IMR-90 (cell line): ENCODE measurements at regions not wholly inside any gene's neighbourhood (a gene's known extent, or its start where the extent isn't known, plus 50 kb on each side); places are given as distances from the start of the nearest gene placed in this dataset.

Source experiments
- ATAC-seq: fragments of 200-7000 bp; cut with Tn5 transposase; 2 replicates; pipeline ENCODE4 v1.9.1; 2020; ENCODE audit warnings: low read depth, mild to moderate bottlenecking, moderate library complexity
- BruUV-seq: library from RNA; stranded (reverse); fragments of 400-500 nt; replicated peaks from 2 replicates; lab custom pipeline; 2021; lab: Mats Ljungman, UMichigan
- CTCF ChIA-PET: fragments of 300-600 bp; formaldehyde crosslinking; extraction: SDS; loops from one replicate; lab custom pipeline; 2021; ENCODE audit warnings: antibody characterized with exemption; lab: Yijun Ruan, JAX
- POLR2A ChIA-PET: fragments of 300-600 bp; sonication (Branson Sonifier 250); formaldehyde crosslinking; loops from one replicate; lab custom pipeline; 2022; ENCODE audit warnings: antibody characterized with exemption; ENCODE audit not compliant: unreplicated experiment; lab: Charles Lee
- DNase-seq: peaks from one replicate; pipeline ENCODE4 v3.0.0; 2013
- H2AFZ ChIP-seq: replicated peaks from 2 replicates; pipeline ENCODE3; 2013; ENCODE audit warnings: low read length, mild to moderate bottlenecking; ENCODE audit not compliant: poor library complexity
- H2AK5ac ChIP-seq: 2 replicates; pipeline ENCODE4 v1.6.1; 2013; ENCODE audit warnings: low read depth, low read length, inconsistent platforms
- H2AK9ac ChIP-seq: replicated peaks from 2 replicates; pipeline ENCODE3; 2013; ENCODE audit warnings: mild to moderate bottlenecking, low read depth, low read length, moderate library complexity; ENCODE audit not compliant: poor library complexity
- H2BK120ac ChIP-seq: 2 replicates; pipeline ENCODE4 v1.6.1; 2013; ENCODE audit warnings: low read depth, low read length, inconsistent platforms
- H2BK15ac ChIP-seq: 3 replicates; pipeline ENCODE4 v1.6.1; 2013; ENCODE audit warnings: low read depth, low read length, inconsistent platforms
- H2BK20ac ChIP-seq: 2 replicates; pipeline ENCODE4 v1.6.1; 2013; ENCODE audit warnings: low read depth, mild to moderate bottlenecking, inconsistent platforms, low read length, moderate library complexity
- H2BK5ac ChIP-seq: 2 replicates; pipeline ENCODE4 v1.6.1; 2013; ENCODE audit warnings: mild to moderate bottlenecking, low read depth, low read length, inconsistent platforms; ENCODE audit not compliant: poor library complexity, severe bottlenecking
- H3K14ac ChIP-seq: replicated peaks from 2 replicates; pipeline ENCODE4 v1.6.1; 2013; ENCODE audit warnings: low read depth, low read length, inconsistent platforms
- H3K18ac ChIP-seq: 2 replicates; pipeline ENCODE4 v1.6.1; 2013; ENCODE audit warnings: low read depth, low read length, control low read depth
- H3K23ac ChIP-seq: 2 replicates; pipeline ENCODE4 v1.6.1; 2013; ENCODE audit warnings: low read depth, low read length, inconsistent platforms
- H3K27ac ChIP-seq: 2 replicates; pipeline ENCODE4 v1.5.1; 2013; ENCODE audit warnings: mild to moderate bottlenecking, control low read depth, low read length; ENCODE audit not compliant: insufficient read depth
- H3K27me3 ChIP-seq: 2 replicates; pipeline ENCODE4 v1.6.1; 2013; ENCODE audit warnings: low read length; ENCODE audit not compliant: control insufficient read depth, insufficient read depth
- H3K36me3 ChIP-seq: 2 replicates; pipeline ENCODE4 v1.6.1; 2013; ENCODE audit warnings: low read length, mixed read lengths; ENCODE audit not compliant: control insufficient read depth, insufficient read depth
- H3K4ac ChIP-seq: 2 replicates; pipeline ENCODE4 v1.6.1; 2013; ENCODE audit warnings: low read depth, low read length, inconsistent platforms
- H3K4me1 ChIP-seq: 2 replicates; pipeline ENCODE4 v1.6.1; 2013; ENCODE audit warnings: low read length, mixed read lengths; ENCODE audit not compliant: control insufficient read depth, insufficient read depth
- H3K4me2 ChIP-seq: 2 replicates; pipeline ENCODE4 v1.6.1; 2013; ENCODE audit warnings: low read depth, mild to moderate bottlenecking, control low read depth, low read length, moderate library complexity
- H3K4me3 ChIP-seq: 2 replicates; pipeline ENCODE4 v1.5.1; 2013; ENCODE audit warnings: low read depth, mild to moderate bottlenecking, control low read depth, low read length, moderate library complexity; ENCODE audit not compliant: insufficient read depth
- H3K56ac ChIP-seq: 2 replicates; pipeline ENCODE4 v1.6.1; 2013; ENCODE audit warnings: low read length, inconsistent platforms; ENCODE audit not compliant: insufficient read depth; ENCODE audit errors: extremely low read depth
- H3K79me1 ChIP-seq, 2 experiments: 2 replicates each; pipeline ENCODE4 v1.6.1; 2013; ENCODE audit warnings: low read length in 2 of 2, inconsistent platforms in 1 of 2, low read depth in 1 of 2
- H3K9ac ChIP-seq: 2 replicates; pipeline ENCODE4 v1.6.1; 2013; ENCODE audit warnings: low read depth, low read length, control low read depth
- H3K9me1 ChIP-seq: 2 replicates; pipeline ENCODE4 v1.6.1; 2013; ENCODE audit warnings: low read length, inconsistent platforms; ENCODE audit not compliant: insufficient read depth
- H3K9me3 ChIP-seq: 2 replicates; pipeline ENCODE4 v1.6.1; 2013; ENCODE audit warnings: low read length; ENCODE audit not compliant: control insufficient read depth, insufficient read depth
- H4K20me1 ChIP-seq: 2 replicates; pipeline ENCODE4 v1.6.1; 2013; ENCODE audit warnings: low read length, inconsistent platforms; ENCODE audit not compliant: insufficient read depth
- H4K5ac ChIP-seq: 2 replicates; pipeline ENCODE4 v1.6.1; 2013; ENCODE audit warnings: mild to moderate bottlenecking, low read depth, low read length, control low read depth
- H4K8ac ChIP-seq, 2 experiments: 2 replicates each; pipeline ENCODE4 v1.6.1; 2013; ENCODE audit warnings: low read depth in 2 of 2, low read length in 2 of 2, control low read depth in 1 of 2, inconsistent platforms in 1 of 2
- H4K91ac ChIP-seq: 2 replicates; pipeline ENCODE4 v1.6.1; 2013; ENCODE audit warnings: low read depth, low read length, inconsistent platforms; ENCODE audit not compliant: insufficient read depth
- BHLHE40 ChIP-seq: fragments of 150-350 bp; IDR thresholded peaks from 2 replicates; pipeline ENCODE4 v1.6.1; 2016; ENCODE audit warnings: mild to moderate bottlenecking, low read depth, low read length
- CEBPB ChIP-seq: IDR thresholded peaks from 2 replicates; pipeline ENCODE4 v1.6.1; 2012; ENCODE audit warnings: low read depth, low read length, improper control_type of control experiment
- CHD1 ChIP-seq: IDR thresholded peaks from 2 replicates; pipeline ENCODE4 v1.6.1; 2012; ENCODE audit warnings: low read depth, low read length, improper control_type of control experiment
- FOS ChIP-seq: fragments of 150-350 bp; IDR thresholded peaks from 2 replicates; pipeline ENCODE4 v1.6.1; 2016; ENCODE audit warnings: low read depth, low read length
- MAFK ChIP-seq: IDR thresholded peaks from 2 replicates; pipeline ENCODE4 v1.6.1; 2012; ENCODE audit warnings: low read depth, low read length, improper control_type of control experiment
- MAZ ChIP-seq: IDR thresholded peaks from 2 replicates; pipeline ENCODE4 v1.6.1; 2012; ENCODE audit warnings: low read depth, mild to moderate bottlenecking, low read length, improper control_type of control experiment, moderate library complexity, borderline replicate concordance
- MXI1 ChIP-seq: IDR thresholded peaks from 2 replicates; pipeline ENCODE4 v1.6.1; 2012; ENCODE audit warnings: low read depth, mild to moderate bottlenecking, low read length, moderate library complexity, borderline replicate concordance
- NFE2L2 ChIP-seq: fragments of 150-350 bp; IDR thresholded peaks from 2 replicates; pipeline ENCODE4 v1.6.1; 2016; ENCODE audit warnings: low read depth, mild to moderate bottlenecking, low read length
- POLR2A ChIP-seq: IDR thresholded peaks from 2 replicates; pipeline ENCODE4 v1.6.1; 2012; ENCODE audit warnings: mild to moderate bottlenecking, low read depth, low read length
- RAD21 ChIP-seq: IDR thresholded peaks from 2 replicates; pipeline ENCODE4 v1.6.1; 2012; ENCODE audit warnings: low read length, improper control_type of control experiment
- RCOR1 ChIP-seq: IDR thresholded peaks from 2 replicates; pipeline ENCODE4 v1.6.1; 2012; ENCODE audit warnings: mild to moderate bottlenecking, low read length, improper control_type of control experiment; ENCODE audit not compliant: insufficient replicate concordance
- RFX5 ChIP-seq: IDR thresholded peaks from 2 replicates; pipeline ENCODE4 v1.8.0; 2012; ENCODE audit warnings: low read depth, mild to moderate bottlenecking, low read length, moderate library complexity
- SMC3 ChIP-seq: fragments of 150-350 bp; IDR thresholded peaks from 2 replicates; pipeline ENCODE4 v1.6.1; 2016; ENCODE audit warnings: low read depth, mild to moderate bottlenecking, antibody characterized with exemption, low read length, moderate library complexity
- WGBS, 2 experiments: methylation state at CpG; one replicate each; pipeline versions ENCODE4 v1.1.5 to v1.1.7; 2013; ENCODE audit warnings: missing lambda C conversion rate in 2 of 2; ENCODE audit not compliant: insufficient read length in 1 of 2; ENCODE audit errors: extremely low coverage in 2 of 2; 5-methylcytosine and 5-hydroxymethylcytosine counted together
- dilution Hi-C: fragments of 300-500 bp; cut with HindIII; formaldehyde crosslinking; loops from one replicate; pipeline ENCODE4 v1.14.3; 2018; ENCODE audit warnings: low sequenced_read_pairs; ENCODE audit not compliant: unreplicated experiment
- in situ Hi-C: fragments of 300-500 bp; cut with MboI; formaldehyde crosslinking; loops from 3 replicates; pipeline ENCODE4 v1.14.3; 2019; ENCODE audit warnings: low sequenced_read_pairs, inconsistent platforms, mixed read lengths
- intact Hi-C: fragments of 100-400 bp; cut with micrococcal nuclease; formaldehyde crosslinking; loops from 2 replicates; pipeline ENCODE4 v1.10.0; 2022
- TF ChIP-seq, protein P1 (sequence below): fragments of 150-350 bp; IDR thresholded peaks from 2 replicates; pipeline ENCODE4 v1.6.1; 2016; ENCODE audit warnings: low read depth, mild to moderate bottlenecking, low read length, moderate library complexity, borderline replicate concordance
- TF ChIP-seq, protein P2 (sequence below): conservative IDR thresholded peaks from 2 replicates; pipeline ENCODE4 v1.5.1; 2012; ENCODE audit warnings: mild to moderate bottlenecking, low read depth, low read length, improper control_type of control experiment
- TF ChIP-seq, protein P3 (sequence below): fragments of 150-350 bp; IDR thresholded peaks from 2 replicates; pipeline ENCODE4 v1.6.1; 2017; ENCODE audit warnings: mild to moderate bottlenecking, antibody characterized with exemption, low read length, low read depth

DNA sequence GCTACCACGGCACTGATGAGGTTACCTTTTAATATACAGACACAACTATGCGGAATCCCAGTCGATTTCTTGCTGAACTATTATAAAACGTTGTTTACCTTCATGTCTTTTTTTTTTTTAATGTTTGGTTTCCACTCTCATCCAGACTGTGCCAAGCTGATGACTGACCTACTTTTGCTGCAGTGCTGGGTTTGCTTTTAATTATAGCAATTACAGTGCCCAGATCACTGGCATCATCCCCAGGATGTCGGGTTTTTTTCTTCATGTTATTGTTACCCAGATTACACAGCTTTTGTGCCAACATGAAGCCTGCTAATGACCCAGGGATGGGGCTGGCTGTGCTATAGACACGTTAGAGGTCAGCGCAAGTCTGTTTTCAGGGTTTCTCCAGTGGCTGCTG, 294.0 kb upstream of the ATP10A start:
- Histone ChIP-seq H4K91ac (no peak overlapping the region), H2BK120ac (no peak overlapping the region), H3K9ac (no peak overlapping the region), H2AFZ (no peak overlapping the region), H3K36me3 (no peaks in the 10 kb centered on the region), H2BK20ac (no peak overlapping the region), H2BK15ac (no peak overlapping the region), H3K4me1 (no peaks in the 10 kb centered on the region), H2BK5ac (no peak overlapping the region), H2AK9ac (no peak overlapping the region), H3K14ac (no peak overlapping the region), H3K56ac (no peak overlapping the region), H3K27ac (no peak overlapping the region), H3K4ac (no peak overlapping the region), H3K18ac (no peak overlapping the region), H3K9me3 (no peaks in the 10 kb centered on the region), H3K27me3 (no peaks in the 10 kb centered on the region), H3K79me1 (no peaks in the 10 kb centered on the region), H2AK5ac (no peak overlapping the region), H3K4me3 (no peak overlapping the region), H4K5ac (no peak overlapping the region), H3K23ac (no peak overlapping the region), H4K20me1 (no peaks in the 10 kb centered on the region), H4K8ac (no peak overlapping the region), H3K4me2 (no peak overlapping the region), H3K9me1 (no peaks in the 10 kb centered on the region)
- ChIA-PET POLR2A (interaction anchor here (0.7 kb wide), 1 partner anchor 17 kb away, joined by 3 read pairs; no protein-coding TSS in a partner anchor), CTCF (no interaction called here)
- WGBS, 2 experiments = no CpG with 5 or more reads among the region's 7 CpGs
- intact Hi-C loops (no loop called here), in situ Hi-C loops (no loop called here), dilution Hi-C loops (no loop called here)
- DNase-seq (no peak), ATAC-seq (no peak)
- no TSS peak for BruUV-seq
- TF ChIP-seq, protein P1, sequence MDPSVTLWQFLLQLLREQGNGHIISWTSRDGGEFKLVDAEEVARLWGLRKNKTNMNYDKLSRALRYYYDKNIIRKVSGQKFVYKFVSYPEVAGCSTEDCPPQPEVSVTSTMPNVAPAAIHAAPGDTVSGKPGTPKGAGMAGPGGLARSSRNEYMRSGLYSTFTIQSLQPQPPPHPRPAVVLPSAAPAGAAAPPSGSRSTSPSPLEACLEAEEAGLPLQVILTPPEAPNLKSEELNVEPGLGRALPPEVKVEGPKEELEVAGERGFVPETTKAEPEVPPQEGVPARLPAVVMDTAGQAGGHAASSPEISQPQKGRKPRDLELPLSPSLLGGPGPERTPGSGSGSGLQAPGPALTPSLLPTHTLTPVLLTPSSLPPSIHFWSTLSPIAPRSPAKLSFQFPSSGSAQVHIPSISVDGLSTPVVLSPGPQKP = no peak
- no peak for TF ChIP-seq NFE2L2
- TF ChIP-seq MAFK = no peak
- TF ChIP-seq, protein P2, sequence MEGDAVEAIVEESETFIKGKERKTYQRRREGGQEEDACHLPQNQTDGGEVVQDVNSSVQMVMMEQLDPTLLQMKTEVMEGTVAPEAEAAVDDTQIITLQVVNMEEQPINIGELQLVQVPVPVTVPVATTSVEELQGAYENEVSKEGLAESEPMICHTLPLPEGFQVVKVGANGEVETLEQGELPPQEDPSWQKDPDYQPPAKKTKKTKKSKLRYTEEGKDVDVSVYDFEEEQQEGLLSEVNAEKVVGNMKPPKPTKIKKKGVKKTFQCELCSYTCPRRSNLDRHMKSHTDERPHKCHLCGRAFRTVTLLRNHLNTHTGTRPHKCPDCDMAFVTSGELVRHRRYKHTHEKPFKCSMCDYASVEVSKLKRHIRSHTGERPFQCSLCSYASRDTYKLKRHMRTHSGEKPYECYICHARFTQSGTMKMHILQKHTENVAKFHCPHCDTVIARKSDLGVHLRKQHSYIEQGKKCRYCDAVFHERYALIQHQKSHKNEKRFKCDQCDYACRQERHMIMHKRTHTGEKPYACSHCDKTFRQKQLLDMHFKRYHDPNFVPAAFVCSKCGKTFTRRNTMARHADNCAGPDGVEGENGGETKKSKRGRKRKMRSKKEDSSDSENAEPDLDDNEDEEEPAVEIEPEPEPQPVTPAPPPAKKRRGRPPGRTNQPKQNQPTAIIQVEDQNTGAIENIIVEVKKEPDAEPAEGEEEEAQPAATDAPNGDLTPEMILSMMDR = no peak
- TF ChIP-seq RAD21 = no peak
- TF ChIP-seq MXI1 = no peak
- no peak for TF ChIP-seq RCOR1
- TF ChIP-seq POLR2A = no peak
- no peak for TF ChIP-seq CEBPB
- TF ChIP-seq CHD1 = no peak
- TF ChIP-seq MAZ = no peak
- no peak for TF ChIP-seq BHLHE40
- no peak for TF ChIP-seq RFX5
- no peak for TF ChIP-seq FOS
- no peak for TF ChIP-seq SMC3
- TF ChIP-seq, protein P3, sequence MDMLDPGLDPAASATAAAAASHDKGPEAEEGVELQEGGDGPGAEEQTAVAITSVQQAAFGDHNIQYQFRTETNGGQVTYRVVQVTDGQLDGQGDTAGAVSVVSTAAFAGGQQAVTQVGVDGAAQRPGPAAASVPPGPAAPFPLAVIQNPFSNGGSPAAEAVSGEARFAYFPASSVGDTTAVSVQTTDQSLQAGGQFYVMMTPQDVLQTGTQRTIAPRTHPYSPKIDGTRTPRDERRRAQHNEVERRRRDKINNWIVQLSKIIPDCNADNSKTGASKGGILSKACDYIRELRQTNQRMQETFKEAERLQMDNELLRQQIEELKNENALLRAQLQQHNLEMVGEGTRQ = no peak
